A673 (cell line): ENCODE measurements at regions not wholly inside any gene's neighbourhood (a gene's known extent, or its start where the extent isn't known, plus 50 kb on each side); places are given as distances from the start of the nearest gene placed in this dataset.

Experiments used
- EZH2 ChIP-seq: fragments of 200-600 bp; sonication (generic); IDR thresholded peaks from 2 replicates; pipeline ENCODE4 v1.6.1; 2017; ENCODE audit warnings: borderline replicate concordance, low read depth, mild to moderate bottlenecking, mixed read lengths, antibody characterized with exemption, low read length; ENCODE audit not compliant: poor library complexity, severe bottlenecking
- TF ChIP-seq, protein P1 (sequence below): fragments of 300-800, 200-600 bp; sonication (generic); conservative IDR thresholded peaks from 2 replicates; pipeline ENCODE4 v1.5.1; 2017; ENCODE audit warnings: low read depth, mild to moderate bottlenecking, antibody characterized with exemption, low read length, moderate library complexity, mixed read lengths

DNA sequence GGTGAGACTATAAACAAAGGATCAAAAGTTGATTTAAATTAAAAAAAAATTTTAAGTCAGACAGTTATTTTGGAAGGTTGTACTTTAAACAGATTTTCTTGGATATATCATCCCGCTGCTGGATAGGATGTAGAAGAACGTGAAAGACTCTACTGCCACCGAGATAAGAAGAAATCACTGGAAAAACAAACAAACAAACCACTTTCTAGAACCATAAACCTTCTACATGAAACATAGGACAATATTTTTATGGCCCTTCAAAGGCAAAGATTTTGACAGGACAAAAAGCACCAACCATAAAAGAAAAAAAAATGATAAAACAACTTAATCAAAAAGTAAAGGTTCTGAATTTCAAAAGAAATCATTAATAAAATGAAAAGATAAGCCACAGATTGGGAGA is 268.2 kb upstream of the DAAM1 start:
- TF ChIP-seq, protein P1, sequence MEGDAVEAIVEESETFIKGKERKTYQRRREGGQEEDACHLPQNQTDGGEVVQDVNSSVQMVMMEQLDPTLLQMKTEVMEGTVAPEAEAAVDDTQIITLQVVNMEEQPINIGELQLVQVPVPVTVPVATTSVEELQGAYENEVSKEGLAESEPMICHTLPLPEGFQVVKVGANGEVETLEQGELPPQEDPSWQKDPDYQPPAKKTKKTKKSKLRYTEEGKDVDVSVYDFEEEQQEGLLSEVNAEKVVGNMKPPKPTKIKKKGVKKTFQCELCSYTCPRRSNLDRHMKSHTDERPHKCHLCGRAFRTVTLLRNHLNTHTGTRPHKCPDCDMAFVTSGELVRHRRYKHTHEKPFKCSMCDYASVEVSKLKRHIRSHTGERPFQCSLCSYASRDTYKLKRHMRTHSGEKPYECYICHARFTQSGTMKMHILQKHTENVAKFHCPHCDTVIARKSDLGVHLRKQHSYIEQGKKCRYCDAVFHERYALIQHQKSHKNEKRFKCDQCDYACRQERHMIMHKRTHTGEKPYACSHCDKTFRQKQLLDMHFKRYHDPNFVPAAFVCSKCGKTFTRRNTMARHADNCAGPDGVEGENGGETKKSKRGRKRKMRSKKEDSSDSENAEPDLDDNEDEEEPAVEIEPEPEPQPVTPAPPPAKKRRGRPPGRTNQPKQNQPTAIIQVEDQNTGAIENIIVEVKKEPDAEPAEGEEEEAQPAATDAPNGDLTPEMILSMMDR = no peak
- TF ChIP-seq EZH2 = no peak
